ENCODE measurements at regions not wholly inside any gene's neighbourhood (a gene's known extent, or its start where the extent isn't known, plus 50 kb on each side); places are given as distances from the start of the nearest gene placed in this dataset.

DNA sequence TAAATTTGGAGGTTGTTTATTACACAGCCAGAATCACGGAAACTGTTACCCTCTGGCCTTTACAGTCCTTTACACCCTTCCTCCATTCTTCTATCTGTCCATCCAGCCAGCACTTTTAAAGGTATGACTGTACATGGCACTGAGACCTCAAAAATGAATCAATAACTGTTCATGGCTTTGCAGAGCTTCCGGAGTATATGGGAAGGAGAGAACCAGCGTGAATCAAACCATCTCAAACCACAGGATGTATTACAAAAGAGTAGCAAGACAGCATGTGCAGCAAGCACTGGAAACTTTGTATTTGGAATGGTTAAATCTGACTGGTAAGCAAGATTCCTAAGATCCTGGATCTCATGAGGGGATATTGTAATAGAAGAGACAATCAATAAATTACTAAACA, 228.5 kb upstream of the CASK start:
- DNase-seq (ENCODE audit: low spot score) = no peak

DNA sequence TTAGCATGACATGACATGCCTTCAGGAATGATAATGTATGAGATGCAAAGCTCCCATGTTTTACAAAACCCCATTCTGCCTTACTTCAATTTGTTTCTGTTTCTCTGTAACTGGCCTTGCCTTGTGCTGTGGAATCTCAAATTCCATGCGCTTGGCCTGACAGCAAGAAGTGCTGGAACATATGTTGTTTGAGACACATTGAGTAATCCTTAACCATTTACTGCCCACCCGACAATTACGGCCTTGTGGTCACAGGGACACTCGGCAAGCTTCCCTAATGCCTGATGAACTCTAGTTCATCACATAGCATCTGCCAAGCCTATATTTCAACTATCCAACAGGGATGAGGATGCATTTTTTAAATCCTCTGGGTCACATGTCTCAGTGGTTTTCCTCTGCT, 226.4 kb upstream of the CASK start:
- DNase-seq (ENCODE audit: low spot score) = no peak

DNA sequence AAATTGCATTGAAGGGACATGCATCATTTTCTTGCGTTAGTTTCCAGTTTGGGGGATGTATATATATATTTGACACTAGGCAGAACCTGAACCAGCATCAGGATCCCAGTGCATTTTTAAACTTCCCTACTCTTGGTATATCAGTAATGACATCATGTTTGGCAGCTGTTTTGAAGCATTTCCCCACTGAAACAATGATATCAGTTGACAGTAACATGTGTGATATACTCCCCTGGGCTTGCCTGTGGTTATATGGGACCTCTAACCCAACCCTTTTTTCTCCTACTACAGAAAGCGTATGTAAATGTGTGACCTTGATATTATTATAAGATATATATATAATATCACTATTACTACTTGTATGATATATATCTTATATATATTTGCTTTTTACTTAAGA, 225.9 kb upstream of the CASK start:
- DNase-seq (ENCODE audit: low spot score) = no peak

- DNase-seq (ENCODE audit: low spot score) = no peak
Observed at GRCh38 chrX:42143866-42144592, 220.7 kb upstream of the CASK start.

DNA sequence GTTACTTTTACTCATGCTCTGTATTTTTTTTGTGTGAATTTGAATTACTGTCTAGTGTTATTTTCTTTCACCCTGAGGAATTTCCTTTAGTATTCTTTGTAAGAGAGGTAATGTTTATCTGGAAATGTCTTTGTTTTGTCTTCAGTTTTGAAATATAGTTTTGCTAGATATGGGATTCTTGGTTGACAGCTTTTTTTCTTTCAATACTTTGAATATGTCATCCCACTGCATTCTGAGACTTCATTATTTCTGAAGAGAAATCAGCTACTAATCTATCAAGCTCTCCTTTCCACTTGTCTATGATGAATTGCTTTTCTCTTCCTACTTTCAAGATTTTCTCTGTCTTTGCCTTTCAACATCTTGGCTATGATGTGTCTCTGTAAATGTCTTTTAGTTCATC, 217.0 kb upstream of the CASK start:
- no peak for DNase-seq (ENCODE audit: low spot score)

GRCh38 chrX:42135583-42136228, 212.4 kb upstream of the CASK start:
- no peak for DNase-seq (ENCODE audit: low spot score)

DNA sequence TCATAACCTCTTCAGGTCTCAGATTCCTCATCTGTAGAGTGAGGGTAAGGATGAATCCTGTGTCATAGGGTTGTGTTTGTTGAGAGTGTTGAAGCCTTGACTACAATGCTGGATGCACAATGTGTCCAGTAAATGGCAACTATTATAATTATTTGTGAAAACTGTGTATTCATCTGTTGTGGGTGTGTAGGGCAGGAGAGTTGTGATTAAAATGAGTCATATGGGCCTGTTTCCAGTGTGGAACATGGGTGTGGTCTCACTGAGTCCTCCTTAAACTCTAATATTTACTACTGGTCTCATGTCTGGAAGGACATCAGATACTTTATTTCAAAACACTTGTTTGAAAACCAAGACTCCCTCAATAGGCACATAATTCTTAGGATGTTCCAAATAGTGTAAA, 208.5 kb upstream of the CASK start:
- no peak for DNase-seq (ENCODE audit: low spot score)

DNA sequence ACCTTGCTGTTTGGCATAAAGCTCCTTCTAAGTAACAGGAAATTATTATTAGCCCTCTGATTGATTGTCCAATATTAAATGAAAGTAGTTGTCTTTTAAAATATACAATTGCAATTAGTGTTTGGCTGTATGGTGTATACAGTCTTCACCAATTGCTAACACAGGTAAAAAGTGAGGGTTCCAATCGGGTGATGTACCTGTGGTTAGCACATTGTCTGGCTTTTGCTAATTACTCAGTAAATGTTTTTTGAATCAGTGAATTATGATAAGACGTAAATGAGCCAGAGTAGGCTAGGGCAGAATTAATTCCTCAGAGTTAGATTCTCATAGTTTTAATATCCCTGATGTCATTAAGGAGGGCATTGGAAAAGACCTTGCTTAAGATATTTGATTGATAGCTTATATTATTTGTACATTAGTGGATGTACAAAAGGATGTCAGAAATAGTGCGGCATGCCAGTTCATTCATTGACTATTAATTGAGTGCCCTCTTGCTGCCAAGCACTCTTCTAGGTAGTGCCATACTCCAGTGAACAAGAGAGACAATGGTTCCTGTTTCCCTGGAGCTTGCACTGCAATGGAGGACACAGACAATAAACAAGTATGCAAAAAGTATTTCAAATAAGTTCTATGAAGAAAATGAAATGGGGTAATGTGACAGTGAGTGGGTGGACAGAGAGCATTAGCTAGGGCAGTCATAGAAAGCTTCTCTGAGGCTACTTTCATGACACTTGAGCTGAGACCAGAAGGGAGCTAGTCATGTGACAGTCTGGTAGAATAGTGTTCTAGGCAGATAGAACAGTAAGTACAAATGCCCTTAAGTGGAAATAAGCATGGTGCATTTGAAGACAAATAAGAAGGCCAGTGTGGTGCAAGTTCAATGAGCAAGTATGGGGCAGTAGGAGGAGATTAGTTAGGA, 205.9 kb upstream of the CASK start:
- no peak for DNase-seq (ENCODE audit: low spot score)

GRCh38 chrX:42128587-42128986, 205.2 kb upstream of the CASK start:
- no peak for DNase-seq (ENCODE audit: low spot score)

- DNase-seq (ENCODE audit: low spot score) = no peak
Observed at GRCh38 chrX:42128020-42128419, 204.7 kb upstream of the CASK start.

GRCh38 chrX:42127563-42127962, 204.2 kb upstream of the CASK start:
- no peak for DNase-seq (ENCODE audit: low spot score)

DNA sequence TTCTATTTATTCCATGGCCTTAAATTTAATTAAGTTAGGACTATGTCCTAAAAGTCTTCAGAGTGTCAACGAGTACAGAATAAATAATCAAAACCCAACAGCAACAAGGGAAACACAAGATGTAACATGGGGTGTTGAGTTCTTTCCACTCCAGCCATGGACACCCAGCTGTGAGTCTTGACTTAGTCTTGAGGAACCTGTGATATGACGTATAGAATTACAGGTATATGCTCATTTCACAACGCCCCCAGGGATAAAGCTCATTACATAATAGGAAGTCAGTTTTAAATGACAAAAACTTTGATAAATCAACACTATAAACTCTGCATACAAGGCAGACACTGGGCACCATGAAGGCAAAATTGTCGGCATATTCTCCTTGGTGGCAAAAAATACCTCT, 200.0 kb upstream of the CASK start:
- DNase-seq (ENCODE audit: low spot score) = no peak

GRCh38 chrX:42119076-42119475, 195.7 kb upstream of the CASK start:
- DNase-seq (ENCODE audit: low spot score) = no peak

GRCh38 chrX:42117318-42117717, 194.0 kb upstream of the CASK start:
- DNase-seq (ENCODE audit: low spot score) = no peak

DNA sequence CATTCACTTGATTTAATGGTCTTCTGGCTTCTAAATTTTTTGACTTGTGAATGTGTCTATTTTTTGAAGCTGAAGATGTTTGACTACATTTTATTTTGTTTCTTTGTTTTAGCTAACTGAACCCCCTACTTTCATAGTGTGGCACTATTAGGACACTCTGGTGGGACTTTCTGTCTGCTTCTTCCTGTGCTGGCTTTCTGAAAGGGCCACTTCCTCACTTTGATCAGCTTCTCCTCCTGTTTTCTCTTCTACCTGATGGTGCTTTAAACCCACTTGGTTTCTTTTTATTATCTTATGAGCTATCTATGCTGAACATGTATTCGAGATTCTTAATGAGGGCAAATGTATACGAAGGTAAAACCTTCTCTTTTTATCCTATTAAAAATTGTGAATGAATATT, 186.1 kb upstream of the CASK start:
- no peak for DNase-seq (ENCODE audit: low spot score)

DNA sequence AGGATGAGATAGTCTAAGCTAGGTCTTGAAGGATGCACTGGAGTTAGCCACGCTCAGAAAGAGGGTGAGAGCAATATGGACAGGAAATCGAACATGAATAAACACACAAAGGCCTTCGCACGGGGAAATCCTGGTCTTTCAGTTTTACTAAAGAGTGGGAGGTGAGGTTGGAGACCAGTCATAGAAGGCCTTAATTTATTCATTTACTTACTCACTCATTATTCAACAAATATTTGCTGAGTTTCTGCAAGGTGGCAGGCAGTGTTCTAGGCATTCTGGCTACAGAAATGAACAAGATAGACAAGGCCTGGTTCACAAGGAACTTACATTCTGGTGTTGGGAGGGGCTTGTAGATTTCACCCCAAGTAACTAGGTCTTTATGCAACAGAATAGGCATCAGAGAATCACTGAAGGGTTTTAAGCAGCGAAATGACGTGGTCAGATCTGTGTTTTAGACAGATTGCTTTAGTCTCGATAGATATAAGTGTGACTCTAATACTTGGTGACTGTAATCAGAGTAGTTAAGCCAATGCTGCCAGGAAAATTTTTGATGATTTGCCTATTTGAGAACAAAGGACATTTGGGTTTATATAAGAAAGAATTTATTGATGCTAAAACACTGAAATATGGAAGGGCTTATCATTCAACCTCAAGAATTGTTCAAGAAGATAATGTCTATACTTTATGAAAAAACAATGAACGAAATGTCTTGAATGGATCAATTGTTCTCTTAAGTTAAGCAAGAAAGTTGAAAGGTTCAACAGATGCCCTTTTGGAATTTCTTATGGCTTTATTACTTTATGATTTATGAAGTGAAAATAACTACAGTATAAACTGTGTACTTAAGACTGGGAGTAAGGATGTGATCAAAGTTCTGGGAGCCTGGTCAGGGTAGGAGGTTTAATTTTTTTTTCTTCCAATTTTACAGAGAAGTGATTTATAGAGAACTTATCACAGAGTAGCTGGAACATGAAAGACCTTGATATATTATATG, 184.4 kb upstream of the CASK start:
- DNase-seq (ENCODE audit: low spot score) = no peak

DNA sequence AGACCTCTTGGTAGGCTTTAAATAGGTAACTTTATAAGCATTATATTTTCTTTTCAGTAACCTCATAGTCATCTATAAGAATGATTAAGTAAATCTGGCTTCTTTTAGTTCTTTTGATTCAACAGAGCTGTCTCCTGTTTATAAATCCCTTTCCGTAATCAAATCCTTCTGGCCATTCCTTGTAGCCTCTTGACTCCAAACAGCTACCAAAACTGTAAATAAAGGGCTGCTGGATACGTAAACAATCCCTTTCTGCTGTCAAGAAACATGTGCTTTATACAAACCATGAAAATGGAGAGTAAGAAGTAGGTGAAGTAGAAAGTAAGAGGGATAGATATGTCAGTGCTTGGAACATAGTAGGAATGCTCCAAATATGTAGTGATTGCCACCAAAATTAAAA, 183.2 kb upstream of the CASK start:
- DNase-seq (ENCODE audit: low spot score) = no peak

DNA sequence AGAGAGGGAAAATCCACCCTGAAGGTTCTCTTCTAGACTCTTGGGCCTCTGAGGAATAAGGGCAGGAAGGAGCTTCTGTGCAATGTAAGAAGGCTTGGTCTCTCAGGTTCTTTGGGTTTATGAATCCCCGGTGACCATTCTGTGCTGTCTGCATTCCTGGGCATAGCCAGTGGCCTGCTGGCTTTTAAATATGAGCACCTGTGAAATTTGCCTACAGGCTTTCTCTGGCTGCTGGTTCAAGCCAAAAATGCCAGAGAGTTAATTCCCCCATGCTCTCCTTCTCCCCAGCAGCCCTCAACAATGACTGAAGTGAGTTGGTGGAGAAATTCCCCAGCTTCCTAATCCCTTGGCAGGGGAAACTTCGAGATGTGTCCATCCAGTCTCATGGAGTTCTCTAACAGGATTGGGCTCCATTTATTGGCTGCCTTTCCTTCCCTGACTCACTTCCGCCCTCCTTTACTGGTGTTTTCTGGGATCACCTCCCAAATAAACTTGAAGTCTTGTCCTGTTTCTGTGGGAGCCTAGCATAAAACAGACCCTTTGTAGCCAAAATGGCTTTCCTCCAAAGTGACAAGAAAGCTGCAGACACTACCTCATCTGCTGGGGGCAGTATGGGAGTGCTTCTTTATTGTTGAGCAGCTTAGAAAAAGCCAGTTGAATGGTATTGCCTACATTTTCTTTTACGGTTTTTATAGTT, 179.4 kb upstream of the CASK start:
- DNase-seq (ENCODE audit: low spot score) = no peak

GRCh38 chrX:42098900-42099299, 175.5 kb upstream of the CASK start:
- no peak for DNase-seq (ENCODE audit: low spot score)

- no peak for DNase-seq (ENCODE audit: low spot score)
Observed at GRCh38 chrX:42097486-42097885, 174.1 kb upstream of the CASK start.

GRCh38 chrX:42096265-42096920, 173.0 kb upstream of the CASK start:
- DNase-seq (ENCODE audit: low spot score) = no peak
